NB4 (cell line): ENCODE measurements at regions not wholly inside any gene's neighbourhood (a gene's known extent, or its start where the extent isn't known, plus 50 kb on each side); places are given as distances from the start of the nearest gene placed in this dataset.

ENCODE experiments used
- MYC ChIP-seq: IDR thresholded peaks from 2 replicates; pipeline ENCODE4 v1.6.1; 2011; ENCODE audit warnings: low read depth, low read length
- POLR2A ChIP-seq: IDR thresholded peaks from 2 replicates; pipeline ENCODE4 v1.6.1; 2011; ENCODE audit warnings: mild to moderate bottlenecking; ENCODE audit not compliant: insufficient read length; ENCODE audit errors: extremely low read depth
- TF ChIP-seq, protein P1 (sequence below): IDR thresholded peaks from one replicate; pipeline ENCODE4 v1.5.1; 2012; ENCODE audit warnings: low read depth, low read length
- TF ChIP-seq, protein P2 (sequence below): IDR thresholded peaks from 2 replicates; pipeline ENCODE4 v1.6.1; 2011; ENCODE audit warnings: low read depth, low read length

DNA sequence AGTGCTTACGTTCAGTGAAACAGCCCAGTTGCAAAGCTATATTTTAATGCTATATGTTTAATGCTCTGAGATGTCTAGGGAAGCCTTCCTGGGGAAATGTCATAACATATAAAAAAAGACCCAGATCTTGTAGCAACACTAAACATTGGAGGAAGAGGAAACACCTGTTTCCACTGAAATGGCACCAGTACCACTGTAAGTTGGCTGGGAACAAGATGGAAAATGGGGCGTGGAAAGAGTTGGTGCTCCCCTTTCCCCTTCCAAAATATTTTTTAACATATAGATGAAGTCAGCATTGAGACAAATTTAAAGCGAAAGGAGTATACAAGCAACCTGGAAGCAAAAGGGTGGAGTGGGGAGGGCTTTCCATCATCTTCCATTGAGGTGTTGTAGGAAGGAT lies 289.9 kb upstream of the COL8A1 start:
- TF ChIP-seq POLR2A (no peak), MYC (no peak)
- TF ChIP-seq, protein P1, sequence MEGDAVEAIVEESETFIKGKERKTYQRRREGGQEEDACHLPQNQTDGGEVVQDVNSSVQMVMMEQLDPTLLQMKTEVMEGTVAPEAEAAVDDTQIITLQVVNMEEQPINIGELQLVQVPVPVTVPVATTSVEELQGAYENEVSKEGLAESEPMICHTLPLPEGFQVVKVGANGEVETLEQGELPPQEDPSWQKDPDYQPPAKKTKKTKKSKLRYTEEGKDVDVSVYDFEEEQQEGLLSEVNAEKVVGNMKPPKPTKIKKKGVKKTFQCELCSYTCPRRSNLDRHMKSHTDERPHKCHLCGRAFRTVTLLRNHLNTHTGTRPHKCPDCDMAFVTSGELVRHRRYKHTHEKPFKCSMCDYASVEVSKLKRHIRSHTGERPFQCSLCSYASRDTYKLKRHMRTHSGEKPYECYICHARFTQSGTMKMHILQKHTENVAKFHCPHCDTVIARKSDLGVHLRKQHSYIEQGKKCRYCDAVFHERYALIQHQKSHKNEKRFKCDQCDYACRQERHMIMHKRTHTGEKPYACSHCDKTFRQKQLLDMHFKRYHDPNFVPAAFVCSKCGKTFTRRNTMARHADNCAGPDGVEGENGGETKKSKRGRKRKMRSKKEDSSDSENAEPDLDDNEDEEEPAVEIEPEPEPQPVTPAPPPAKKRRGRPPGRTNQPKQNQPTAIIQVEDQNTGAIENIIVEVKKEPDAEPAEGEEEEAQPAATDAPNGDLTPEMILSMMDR, result no peak
- TF ChIP-seq, protein P2, sequence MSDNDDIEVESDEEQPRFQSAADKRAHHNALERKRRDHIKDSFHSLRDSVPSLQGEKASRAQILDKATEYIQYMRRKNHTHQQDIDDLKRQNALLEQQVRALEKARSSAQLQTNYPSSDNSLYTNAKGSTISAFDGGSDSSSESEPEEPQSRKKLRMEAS, result no peak
